ENCODE measurements at regions not wholly inside any gene's neighbourhood (a gene's known extent, or its start where the extent isn't known, plus 50 kb on each side); places are given as distances from the start of the nearest gene placed in this dataset.

DNA sequence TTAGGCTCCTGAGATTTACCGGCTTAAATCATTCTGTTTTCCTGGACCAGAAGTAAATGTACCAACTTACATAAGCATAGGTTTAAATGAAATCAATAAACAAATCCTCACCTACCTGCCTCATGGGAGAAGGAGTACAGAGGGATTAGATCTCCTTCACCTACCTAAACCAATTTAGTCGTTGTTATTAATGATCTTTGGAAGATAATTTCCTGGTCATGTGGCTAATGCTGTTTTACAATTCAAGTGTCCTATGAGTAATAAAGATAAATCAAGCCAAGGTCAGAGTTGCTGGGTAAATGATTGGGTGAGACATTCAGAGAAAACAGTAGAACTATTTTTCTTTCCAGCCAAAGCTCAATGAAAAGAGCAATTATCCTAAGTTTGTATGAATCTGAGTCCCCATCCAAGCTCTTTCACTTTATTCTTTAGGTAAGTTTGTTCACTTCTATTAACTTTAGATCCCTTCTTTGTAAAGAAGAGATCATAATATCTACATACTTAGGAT lies 423.0 kb upstream of the FAM241A start:
- no peak for TF ChIP-seq YY1 (IDR thresholded peaks at IDR 0.05; ENCODE audit: low read depth)
- TF ChIP-seq CREB1 (IDR thresholded peaks at IDR 0.05; ENCODE audit: low read depth): no peak

Data from Ishikawa (cell line).